Keratinocyte (primary cell): ENCODE measurements at regions not wholly inside any gene's neighbourhood (a gene's known extent, or its start where the extent isn't known, plus 50 kb on each side); places are given as distances from the start of the nearest gene placed in this dataset.

Source experiments
- CTCF ChIP-seq, 3 experiments: IDR thresholded peaks in 1 of 3; conservative IDR thresholded peaks in 1 of 3; optimal IDR thresholded peaks in 1 of 3; 2 replicates in 2 of 3; 3 replicates in 1 of 3; pipeline versions ENCODE3 to v1.5.1; 2011; ENCODE audit warnings: low read length in 3 of 3, mild to moderate bottlenecking in 3 of 3, moderate library complexity in 2 of 3, control low read depth in 1 of 3, inconsistent platforms in 1 of 3; ENCODE audit not compliant: insufficient read depth in 2 of 3; ENCODE audit errors: extremely low read depth in 1 of 3
- EZH2 ChIP-seq: IDR thresholded peaks from one replicate; pipeline ENCODE4 v1.6.1; 2012; ENCODE audit warnings: inconsistent platforms, mild to moderate bottlenecking, low read length, moderate library complexity

- TF ChIP-seq CTCF (optimal IDR thresholded peaks at IDR 0.05 in 1 of 3, IDR thresholded peaks at IDR 0.05 in 1 of 3, conservative IDR thresholded peaks at IDR 0.05 in 1 of 3; ENCODE audit: extremely low read depth in 1 of 3, insufficient read depth in 2 of 3, low read length in 3 of 3) (no peak), EZH2 (no peak)
These were observed 296.3 kb downstream of the DYSF start for GRCh38 chr2:71749671-71750101.
